GM04504 (cell line): ENCODE measurements at regions not wholly inside any gene's neighbourhood (a gene's known extent, or its start where the extent isn't known, plus 50 kb on each side); places are given as distances from the start of the nearest gene placed in this dataset.

Source experiments
- DNase-seq: peaks from one replicate; pipeline ENCODE4 v3.0.0-alpha.2; 2012; ENCODE audit warnings: low read depth

DNA sequence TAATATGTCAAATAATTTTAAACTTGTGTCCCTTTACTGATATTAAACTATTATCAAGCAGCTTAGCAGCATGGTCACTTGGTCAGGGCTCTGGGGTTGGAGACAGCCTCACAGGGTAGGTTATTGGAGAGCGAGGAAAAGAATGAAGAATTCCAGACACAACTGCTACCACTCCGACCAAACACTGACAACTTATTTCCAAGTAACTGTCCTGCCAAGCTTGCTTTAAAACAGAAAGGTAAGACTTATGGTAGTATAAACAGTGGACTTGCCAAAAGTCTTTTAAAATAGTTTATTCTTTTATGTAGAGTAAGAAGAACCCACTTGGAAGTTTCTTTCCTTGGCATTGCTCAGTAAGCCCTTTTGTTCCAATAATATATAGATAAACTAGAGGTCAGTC lies 364.1 kb downstream of the DEPDC1B start:
- DNase-seq: no peak

DNA sequence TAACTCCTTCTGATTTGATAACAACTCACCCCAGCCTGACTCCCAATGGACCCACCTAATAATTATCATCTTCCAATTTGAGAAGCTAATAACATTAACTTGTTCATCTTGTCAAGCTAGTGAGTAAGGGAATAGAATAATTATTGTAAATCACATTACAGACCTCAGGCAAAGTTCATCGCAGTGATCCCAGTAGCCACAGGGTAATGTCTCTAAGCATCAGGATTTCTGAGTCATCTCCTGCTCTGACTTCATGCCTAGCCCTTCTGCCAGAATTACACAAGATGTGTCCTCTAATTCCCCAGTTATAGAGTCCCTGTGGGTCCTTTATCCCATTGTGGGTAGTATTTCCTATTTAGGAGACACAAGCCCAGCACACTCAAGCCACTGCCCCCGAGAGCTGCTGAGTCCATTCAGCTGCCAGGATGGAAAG lies 365.7 kb downstream of the DEPDC1B start:
- DNase-seq: peak; percentile 72

DNA sequence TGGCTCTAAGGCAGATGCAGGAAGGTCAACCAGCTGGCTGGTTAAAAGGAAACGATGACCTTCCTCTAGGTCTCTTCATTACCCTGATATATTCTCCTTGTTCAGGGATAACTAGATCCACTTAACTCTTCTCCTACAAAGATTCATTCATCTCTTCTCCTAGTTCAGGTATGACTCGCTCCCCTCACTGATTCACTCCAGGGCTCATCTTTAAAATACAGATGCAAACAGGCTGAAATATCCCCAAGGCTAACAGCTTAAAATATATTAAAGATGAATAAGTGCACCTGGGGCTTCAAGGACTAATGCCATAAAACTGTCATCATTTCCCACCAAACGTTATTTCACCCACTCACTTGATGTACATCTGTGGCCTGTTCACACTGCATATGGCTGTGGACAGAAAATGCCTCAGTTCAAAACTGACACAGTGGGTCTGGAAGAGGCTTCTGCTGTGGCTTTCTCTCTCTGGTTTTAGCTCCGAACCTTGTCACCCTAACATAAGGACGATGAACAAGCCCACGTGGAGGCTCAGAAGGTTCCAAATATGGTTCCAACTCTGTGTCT lies 366.9 kb downstream of the DEPDC1B start:
- DNase-seq: no peak

DNA sequence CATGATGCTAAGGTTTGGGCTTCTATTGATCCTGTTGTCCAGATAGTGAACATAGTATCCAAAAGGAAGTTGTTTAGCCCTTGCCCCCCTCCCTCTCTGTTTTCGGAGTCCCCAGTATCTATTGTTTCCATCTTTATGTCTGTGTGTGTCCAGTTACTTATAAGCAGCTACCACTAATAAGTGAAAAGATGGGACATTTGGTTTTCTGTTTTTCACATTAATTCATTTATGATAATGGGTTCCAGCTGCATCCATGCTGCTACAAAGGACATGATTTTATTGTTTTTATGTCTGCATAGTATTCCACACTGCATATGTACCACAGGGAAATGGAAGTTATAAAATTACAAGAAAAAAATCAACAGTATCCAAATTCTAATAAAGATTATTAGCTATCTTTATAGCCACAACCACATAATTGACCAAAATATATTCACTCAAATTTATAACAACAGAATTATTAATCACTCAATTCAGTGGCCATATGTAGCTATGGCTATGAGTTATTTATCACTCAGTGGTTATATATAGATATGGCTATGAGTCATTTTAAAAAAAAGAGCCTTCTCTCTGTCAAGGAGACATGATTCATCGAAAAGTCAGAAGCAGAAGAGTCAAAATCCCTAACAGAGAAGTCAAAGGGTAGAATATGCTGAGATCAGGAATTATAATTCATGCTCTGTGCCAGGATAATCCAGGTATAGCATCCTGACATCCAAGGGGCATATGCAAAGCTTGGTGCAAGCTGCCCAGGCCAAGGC lies 367.5 kb downstream of the DEPDC1B start:
- DNase-seq: no peak

DNA sequence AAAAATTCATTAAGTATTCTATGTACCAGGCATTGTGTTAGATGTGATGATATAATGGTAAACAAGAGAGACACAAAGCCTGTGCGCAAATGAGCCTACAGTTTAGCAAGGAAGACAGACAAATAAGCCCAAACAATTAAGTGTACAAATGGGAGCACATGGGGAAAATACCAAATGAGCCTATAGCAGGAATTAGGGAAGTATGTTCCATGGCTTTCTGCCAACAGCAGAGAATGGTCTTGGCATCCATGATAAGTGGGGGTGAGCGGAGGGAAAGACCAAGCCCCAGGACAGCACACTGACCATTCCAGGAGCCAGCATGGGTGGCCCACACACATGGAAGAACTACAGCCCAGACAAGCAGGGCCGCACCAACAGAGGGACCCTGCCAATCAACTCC lies 369.7 kb downstream of the DEPDC1B start:
- DNase-seq: no peak

DNA sequence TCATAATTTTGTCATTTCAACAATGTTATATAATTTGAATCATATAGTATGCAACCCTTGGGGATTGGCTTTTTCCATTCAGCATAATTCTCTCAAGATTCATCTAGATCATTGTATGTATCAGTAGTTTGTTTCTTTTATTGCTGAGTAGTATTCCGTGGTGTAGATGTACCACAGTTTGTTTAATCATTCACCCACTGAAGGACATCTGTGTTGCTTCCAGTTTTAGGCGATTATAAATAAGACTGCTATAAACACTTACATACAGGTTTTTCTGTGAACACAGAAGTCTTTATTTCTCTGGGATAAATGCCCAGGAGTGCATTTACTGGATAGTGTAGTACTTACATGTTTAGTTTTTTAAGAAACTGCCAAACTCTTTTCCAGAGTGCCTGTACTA lies 374.1 kb downstream of the DEPDC1B start:
- no peak for DNase-seq

DNA sequence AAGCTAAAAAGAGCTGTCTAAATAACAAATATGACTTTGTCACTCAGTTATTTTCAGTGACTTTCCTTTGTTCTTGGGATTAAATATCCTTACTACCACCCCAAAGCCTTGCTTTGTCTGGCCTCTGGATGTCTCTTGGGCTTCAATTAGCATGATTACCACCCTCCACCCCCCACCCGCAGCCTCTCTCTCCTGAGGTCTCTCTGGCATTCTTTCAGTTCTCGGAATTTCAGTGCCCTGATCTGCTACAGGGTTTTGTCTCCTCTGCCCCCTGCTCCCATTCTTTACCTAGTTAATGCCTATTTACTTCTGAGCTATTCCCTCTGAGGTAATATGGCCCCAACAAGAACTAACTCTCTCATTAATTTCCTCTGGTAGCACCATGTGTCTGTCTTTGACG lies 376.4 kb downstream of the DEPDC1B start:
- DNase-seq: no peak

DNA sequence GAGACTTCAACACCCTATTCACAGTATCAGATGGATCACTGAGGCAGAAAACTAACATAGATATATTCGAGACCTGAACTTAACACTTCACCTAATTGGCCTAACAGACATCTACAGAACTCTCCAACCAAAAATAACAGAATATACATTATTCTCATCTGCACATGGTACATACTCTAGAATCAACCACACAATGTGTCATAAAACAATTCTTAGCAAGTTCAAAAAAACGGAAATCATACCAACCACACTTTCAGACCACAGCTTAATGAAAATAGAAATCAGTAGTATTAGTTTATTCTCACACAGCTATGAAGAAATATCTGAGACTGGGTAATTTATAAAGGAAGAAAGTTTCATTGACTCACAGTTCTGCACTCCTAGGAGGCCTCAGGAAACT lies 387.9 kb downstream of the DEPDC1B start:
- DNase-seq: no peak

DNA sequence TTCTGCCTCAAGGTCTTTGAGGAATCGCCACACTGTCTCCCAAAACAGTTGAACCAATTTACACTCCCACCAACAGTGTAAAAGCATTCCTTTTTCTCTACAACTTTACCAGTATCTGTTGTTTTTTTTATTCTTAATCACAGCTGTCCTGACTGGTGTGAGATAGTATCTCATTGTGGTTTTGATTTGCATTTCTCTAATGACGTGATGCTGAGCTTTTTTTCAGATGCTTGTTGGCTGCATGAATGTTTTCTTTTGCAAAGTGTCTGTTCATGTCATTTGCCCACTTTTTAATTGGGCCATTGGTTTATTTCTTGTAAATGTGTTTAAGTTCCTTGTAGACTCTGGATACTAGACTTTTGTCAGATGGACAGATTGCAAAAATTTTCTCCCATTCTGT lies 400.0 kb downstream of the DEPDC1B start:
- no peak for DNase-seq

DNA sequence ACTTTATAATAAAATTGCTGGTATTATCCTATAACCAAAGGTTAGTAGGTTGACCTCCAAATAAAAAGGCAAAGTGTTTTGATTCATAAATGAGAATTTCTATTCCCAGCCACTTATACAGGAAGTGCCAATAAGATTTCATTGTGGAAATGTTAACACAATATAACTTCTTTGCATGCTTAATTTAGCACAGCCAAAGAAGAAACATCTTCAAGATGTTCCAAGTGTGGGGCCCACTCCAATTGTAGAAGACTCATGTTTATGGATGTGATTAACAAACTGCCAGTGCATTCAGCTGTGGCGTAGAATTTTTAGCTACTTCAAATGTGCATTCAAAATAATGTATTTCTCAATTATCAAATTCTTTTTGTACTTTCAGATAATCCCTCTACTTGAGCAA lies 402.3 kb downstream of the DEPDC1B start:
- DNase-seq: no peak

DNA sequence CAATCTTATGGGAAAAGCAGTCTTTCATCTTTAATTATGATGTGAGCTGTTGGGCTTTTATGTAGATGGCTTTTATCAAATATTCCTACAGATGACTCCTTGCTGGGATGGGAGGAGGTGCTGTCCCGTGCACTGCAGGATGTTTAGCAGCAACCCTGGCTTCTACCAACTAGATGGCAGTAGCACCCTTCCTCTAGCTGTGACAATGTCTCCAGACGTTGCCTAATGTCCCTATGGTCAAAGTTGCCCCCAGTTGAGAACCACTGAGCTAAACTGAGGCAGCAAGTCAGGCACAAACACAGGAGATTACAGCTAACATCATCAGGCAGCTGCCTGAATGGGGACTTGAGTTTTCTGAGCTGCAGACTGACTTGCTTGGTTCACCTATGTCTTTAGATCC lies 401.9 kb upstream of the PDE4D start:
- DNase-seq: peak; percentile 15

DNA sequence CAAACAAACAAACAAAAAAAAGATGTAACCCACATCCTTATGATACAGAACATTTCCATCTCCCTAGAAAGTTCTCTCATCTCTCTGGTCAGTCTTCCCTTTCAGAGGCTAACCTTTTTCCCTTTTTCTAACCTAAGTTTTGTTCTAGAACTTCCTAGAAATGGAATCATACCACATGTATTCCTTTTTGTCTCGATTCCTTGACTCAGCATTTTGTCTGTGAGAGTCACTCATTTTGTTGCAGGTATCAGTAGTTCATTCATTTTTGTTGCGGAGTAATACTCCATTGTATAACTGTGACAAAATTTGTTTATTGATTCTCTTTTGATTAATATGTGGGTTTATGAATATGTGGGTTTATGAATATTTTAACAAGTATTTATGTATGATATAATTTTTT lies 400.0 kb upstream of the PDE4D start:
- DNase-seq: no peak

DNA sequence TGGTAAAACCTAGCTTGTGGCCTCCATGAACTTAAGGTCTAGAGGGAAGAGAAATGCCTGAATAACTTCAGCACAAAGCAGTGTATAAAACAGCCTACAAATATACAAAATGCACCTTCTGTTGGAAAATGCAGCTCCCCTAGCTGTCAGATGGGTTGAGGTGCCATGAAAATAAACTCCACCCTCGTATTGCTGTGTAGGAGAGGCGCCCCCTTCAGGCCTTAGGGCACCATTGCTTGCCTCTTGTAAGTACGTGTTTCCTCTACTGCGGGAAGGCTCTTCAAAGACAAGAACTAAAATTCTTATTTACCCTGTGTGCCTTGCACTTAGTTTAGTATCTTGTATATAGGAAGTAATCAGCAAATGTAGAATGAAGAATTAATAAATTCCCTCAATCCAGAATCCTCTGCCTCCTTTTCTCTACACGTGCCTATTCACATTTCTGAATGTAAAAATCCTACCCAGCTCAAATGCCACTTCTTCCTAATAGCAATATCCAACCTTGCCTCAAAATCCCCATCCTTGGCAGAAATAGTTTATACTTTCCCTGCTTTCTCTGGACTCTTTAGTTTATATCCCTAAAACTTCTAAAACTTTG lies 393.7 kb upstream of the PDE4D start:
- DNase-seq: peak; percentile 1

DNA sequence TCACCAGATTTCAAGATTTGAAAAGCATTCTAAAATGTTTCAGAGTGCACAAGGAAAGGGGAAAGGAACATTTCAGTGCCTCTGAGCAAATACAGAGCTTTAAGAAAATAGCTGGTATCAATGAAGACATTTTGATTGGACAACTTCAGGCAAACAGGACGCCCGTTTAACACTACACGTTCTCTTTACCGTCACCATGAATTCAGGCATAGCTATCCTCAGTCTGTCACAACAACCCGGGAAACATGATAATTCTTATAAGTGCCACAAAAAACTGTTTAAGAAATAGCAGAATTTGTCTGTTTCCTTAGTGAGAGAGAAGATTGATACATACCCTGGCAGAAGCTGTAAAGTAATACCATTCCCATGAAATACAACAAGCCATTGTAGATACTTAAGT lies 392.4 kb upstream of the PDE4D start:
- no peak for DNase-seq

DNA sequence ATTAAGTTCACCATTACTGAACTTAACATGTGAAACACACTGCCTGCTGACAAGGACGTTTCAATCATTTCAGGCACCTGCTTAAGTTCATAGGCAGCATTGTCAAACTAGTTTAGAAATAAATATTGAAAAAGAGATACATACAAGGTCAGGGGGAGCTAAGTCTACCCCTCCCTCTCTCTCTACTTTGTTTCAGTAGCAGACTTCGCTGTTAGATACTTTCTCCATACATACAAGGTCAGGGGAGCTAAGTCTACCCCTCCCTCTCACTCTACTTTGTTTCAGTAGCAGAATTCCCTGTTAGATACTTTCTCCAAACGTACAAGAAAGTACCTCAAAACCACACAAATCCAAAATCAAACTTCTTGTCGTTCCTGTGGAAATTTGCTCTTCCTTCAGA lies 387.4 kb upstream of the PDE4D start:
- DNase-seq: no peak

DNA sequence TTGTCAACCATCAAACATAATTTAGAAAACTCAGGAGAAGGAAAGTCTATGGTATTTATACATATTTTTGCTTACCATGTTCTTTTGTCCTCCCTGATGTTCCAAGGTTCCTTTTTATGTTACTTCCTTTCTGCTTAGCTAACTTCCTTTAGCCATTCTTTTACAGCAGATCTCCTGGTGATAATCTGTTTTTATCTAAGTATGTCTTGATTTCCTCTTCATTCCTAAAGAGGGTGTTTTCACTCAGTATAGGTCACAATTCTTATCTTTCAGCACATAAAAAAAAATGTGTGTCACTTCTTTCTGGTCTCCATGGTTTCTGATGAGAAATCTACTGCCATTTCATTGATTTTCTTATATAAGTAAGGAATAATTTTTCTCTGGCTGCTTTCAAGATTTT lies 384.4 kb upstream of the PDE4D start:
- DNase-seq: no peak

DNA sequence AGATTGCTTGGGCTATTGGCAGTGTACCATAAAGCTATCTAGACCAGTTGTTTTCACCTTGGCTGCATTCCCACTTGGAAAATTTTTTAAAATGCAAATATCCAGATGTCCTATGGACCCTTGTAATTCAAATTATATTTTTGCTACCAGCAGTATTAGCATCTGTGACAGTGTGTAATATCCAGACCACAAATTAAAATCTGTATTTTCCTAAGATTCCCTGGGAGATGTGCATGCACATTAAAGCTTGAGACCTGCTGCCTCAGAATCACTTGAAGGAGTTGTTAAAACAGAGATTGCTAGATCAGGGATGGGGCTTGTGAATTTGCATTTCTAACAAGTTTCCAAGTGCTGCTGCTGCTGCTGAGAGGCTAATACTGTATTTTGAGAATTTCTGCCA lies 381.2 kb upstream of the PDE4D start:
- no peak for DNase-seq

DNA sequence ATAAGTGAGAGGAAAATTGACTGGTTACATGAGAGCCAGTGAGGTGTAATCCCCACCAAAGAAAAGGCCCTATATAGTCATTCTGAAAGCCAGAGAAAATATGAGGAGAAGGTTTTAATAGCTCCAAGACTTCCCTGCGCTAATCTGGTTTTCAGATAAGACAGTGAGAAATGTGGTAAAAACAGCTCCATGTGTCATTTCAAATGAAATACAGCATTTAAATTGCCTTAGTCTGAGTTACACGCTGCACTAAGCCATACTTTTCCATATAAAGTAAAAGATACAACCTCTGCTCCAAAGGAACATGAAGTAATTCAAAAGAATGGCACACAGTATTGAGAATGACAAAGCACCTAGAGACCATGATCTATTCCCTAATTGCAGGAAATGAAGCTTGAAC lies 378.0 kb upstream of the PDE4D start:
- no peak for DNase-seq

DNA sequence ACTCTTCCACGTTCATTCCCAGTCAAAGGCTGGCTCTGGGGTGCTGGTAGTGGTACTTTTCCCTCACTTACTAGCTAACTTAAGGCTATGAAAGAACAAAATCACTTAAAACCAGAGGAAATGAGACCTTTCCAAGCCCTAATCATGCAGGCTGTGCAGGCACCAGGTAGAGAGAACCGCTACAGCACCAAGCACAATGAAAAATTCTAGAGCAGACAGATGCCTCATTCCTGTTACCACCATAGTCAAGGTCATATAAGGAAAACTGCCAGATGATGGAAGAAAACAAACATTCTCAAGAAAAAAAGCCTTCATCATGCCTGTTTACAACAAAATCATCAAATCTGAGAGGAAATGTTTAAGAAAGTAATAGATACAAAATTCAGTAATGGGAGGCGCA lies 374.4 kb upstream of the PDE4D start:
- DNase-seq: no peak

DNA sequence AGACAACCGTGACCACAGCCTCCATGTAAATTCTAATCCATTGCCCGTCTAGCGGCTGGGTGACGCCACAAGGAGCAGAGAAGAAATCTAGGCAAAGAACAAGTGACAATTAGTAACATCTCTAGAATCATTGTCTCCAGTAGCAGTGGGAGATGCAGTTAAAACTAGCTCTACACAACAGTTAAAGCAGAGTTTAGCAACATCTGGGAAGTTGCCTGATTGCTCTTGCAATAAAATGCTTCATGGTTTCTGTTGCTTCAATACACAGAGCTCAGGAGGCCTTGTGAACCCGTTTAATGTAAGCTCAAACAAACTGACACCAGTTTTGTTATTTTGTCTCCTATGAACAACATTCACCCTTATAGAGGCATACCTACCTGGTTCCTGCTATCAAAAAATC lies 369.8 kb upstream of the PDE4D start:
- no peak for DNase-seq

DNA sequence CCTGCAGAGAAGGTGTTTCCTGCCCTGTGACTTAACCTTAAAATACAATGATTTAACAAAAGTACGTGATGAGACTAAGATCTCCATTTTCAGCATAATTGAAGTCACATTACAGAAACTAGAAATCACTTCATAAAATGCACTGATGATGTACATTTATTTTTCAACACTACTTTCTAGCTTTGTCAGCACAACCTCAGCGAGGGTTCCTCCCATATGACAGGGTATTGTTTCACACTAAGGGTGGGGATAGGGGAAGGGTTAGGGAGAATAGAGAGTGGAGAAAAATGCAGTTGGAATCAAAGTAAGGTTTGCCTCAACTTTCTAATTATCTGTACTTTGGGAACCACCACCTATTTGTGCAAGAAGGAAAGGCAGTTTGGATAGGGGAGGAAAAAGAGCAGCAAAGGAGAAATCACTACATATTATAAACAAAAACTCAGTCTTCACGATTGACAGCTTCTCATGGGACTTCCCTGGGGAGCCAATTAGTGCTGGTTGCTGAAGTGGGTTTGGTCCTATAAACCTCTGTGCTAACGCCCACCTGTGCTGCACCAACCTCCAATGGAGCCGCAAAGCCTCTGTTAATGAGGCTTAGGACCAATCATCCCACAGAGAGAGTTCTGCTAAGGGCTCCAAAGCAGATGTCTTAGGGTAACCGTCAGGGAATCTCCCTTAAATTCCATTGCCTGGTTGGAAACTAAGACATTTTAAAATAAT lies 369.2 kb upstream of the PDE4D start:
- DNase-seq: no peak

DNA sequence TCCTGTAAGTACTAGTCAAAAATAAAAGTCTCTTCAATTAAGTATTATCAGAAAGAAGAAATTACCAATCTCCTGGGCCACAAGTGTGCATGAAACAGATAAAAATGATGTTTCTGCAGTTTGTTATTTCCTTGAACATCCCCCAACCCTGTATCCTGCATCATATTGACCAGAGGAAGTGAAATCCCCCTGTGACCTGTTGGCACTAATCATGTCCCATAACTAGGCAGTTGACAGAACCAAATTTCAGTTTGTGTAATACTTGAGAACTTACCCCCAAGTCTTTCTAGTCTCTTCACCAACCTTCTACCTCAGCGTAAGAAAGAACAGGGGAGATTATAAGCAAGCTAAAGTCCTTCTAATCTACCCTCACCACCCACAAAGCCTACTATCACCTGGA lies 368.2 kb upstream of the PDE4D start:
- DNase-seq: no peak

DNA sequence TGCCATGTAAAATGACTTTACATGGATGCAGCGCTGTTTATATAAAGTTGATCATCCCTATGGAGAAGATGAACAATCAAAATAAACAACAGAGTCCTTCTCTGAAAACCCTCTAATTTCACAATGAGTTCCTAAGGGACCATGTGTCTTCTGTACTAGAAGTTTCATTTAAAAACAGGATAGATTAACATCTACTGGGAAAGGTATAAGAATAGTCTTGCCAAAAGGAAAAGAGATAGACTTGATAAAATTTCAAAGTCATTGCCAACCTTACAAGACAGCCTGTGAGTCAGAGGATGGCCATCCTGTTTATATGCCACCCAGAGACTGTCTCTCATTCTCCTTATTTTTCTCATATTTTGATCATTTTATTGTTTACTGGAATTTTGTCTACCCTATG lies 367.1 kb upstream of the PDE4D start:
- DNase-seq: no peak
